ENCODE measurements at regions not wholly inside any gene's neighbourhood (a gene's known extent, or its start where the extent isn't known, plus 50 kb on each side); places are given as distances from the start of the nearest gene placed in this dataset.
"Not testable (repeated sequence)": the region's sequence is repeated elsewhere in the genome, so short reads cannot be mapped to it uniquely, and the experiment has no call there.

- DNase-seq (ENCODE audit: low read depth): no peak
These were observed 503.2 kb upstream of the SLC8A1 start for GRCh38 chr2:40955042-40955441.

GRCh38 chr2:40955635-40956034 lies 503.7 kb upstream of the SLC8A1 start:
- no peak for DNase-seq (ENCODE audit: low read depth)

GRCh38 chr2:40957508-40957907 lies 505.6 kb upstream of the SLC8A1 start:
- DNase-seq (ENCODE audit: low read depth): no peak

- DNase-seq (ENCODE audit: low read depth): no peak
These were observed 510.1 kb upstream of the SLC8A1 start for GRCh38 chr2:40962026-40962425.

GRCh38 chr2:40964509-40965250 lies 512.8 kb upstream of the SLC8A1 start:
- no peak for DNase-seq (ENCODE audit: low read depth)

GRCh38 chr2:40967451-40967850 lies 515.6 kb upstream of the SLC8A1 start:
- no peak for DNase-seq (ENCODE audit: low read depth)

- no peak for DNase-seq (ENCODE audit: low read depth)
These were observed 523.3 kb upstream of the SLC8A1 start for GRCh38 chr2:40975151-40975550.

GRCh38 chr2:40997362-40997761 lies 545.5 kb upstream of the SLC8A1 start:
- DNase-seq (ENCODE audit: low read depth): no peak

GRCh38 chr2:41000374-41000773 lies 548.5 kb upstream of the SLC8A1 start:
- no peak for DNase-seq (ENCODE audit: low read depth)

- DNase-seq (ENCODE audit: low read depth): no peak
These were observed 549.0 kb upstream of the SLC8A1 start for GRCh38 chr2:41000906-41001305.

- DNase-seq (ENCODE audit: low read depth): no peak
These were observed 552.8 kb upstream of the SLC8A1 start for GRCh38 chr2:41004700-41005099.

GRCh38 chr2:41020358-41020757 lies 568.5 kb upstream of the SLC8A1 start:
- no peak for DNase-seq (ENCODE audit: low read depth)

- DNase-seq (ENCODE audit: low read depth): no peak
These were observed 572.9 kb upstream of the SLC8A1 start for GRCh38 chr2:41024816-41025215.

- DNase-seq (ENCODE audit: low read depth): no peak
These were observed 574.7 kb upstream of the SLC8A1 start for GRCh38 chr2:41026613-41027012.

- DNase-seq (ENCODE audit: low read depth): no peak
These were observed 575.2 kb upstream of the SLC8A1 start for GRCh38 chr2:41027095-41027494.

GRCh38 chr2:41031282-41031681 lies 579.4 kb upstream of the SLC8A1 start:
- no peak for DNase-seq (ENCODE audit: low read depth)

GRCh38 chr2:41032715-41033114 lies 580.8 kb upstream of the SLC8A1 start:
- no peak for DNase-seq (ENCODE audit: low read depth)

- no peak for DNase-seq (ENCODE audit: low read depth)
These were observed 581.2 kb upstream of the SLC8A1 start for GRCh38 chr2:41033127-41033526.

- DNase-seq (ENCODE audit: low read depth): no peak
These were observed 586.5 kb upstream of the SLC8A1 start for GRCh38 chr2:41038408-41038807.

- DNase-seq (ENCODE audit: low read depth): not testable (repeated sequence)
These were observed 587.9 kb upstream of the SLC8A1 start for GRCh38 chr2:41039750-41040149.

GRCh38 chr2:41040782-41041520 lies 589.1 kb upstream of the SLC8A1 start:
- no peak for DNase-seq (ENCODE audit: low read depth)

- DNase-seq (ENCODE audit: low read depth): no peak
These were observed 590.5 kb upstream of the SLC8A1 start for GRCh38 chr2:41042343-41042742.

- no peak for DNase-seq (ENCODE audit: low read depth)
These were observed 609.5 kb upstream of the SLC8A1 start for GRCh38 chr2:41061356-41061755.

- DNase-seq (ENCODE audit: low read depth): no peak
These were observed 610.4 kb upstream of the SLC8A1 start for GRCh38 chr2:41062336-41062735.
